HUES48 (cell line): ENCODE measurements at regions not wholly inside any gene's neighbourhood (a gene's known extent, or its start where the extent isn't known, plus 50 kb on each side); places are given as distances from the start of the nearest gene placed in this dataset.

Source experiments
- H3K27ac ChIP-seq: one replicate; pipeline ENCODE4 v1.7.0; 2013; ENCODE audit warnings: low read depth, low read length, inconsistent platforms
- H3K27me3 ChIP-seq: 2 replicates; pipeline ENCODE4 v1.6.1; 2013; ENCODE audit warnings: mild to moderate bottlenecking, low read length; ENCODE audit not compliant: control insufficient read depth, insufficient read depth
- H3K36me3 ChIP-seq: 2 replicates; pipeline ENCODE4 v1.6.1; 2013; ENCODE audit warnings: low read length; ENCODE audit not compliant: control insufficient read depth, insufficient read depth
- H3K4me1 ChIP-seq: 2 replicates; pipeline ENCODE4 v1.6.1; 2013; ENCODE audit warnings: mild to moderate bottlenecking, low read length; ENCODE audit not compliant: control insufficient read depth, insufficient read depth
- H3K4me3 ChIP-seq: 2 replicates; pipeline ENCODE4 v1.5.1; 2013; ENCODE audit warnings: mild to moderate bottlenecking, low read depth, low read length
- H3K9ac ChIP-seq: 2 replicates; pipeline ENCODE4 v1.6.1; 2013; ENCODE audit warnings: mild to moderate bottlenecking, low read depth, low read length, moderate library complexity
- H3K9me3 ChIP-seq: 2 replicates; pipeline ENCODE4 v1.6.1; 2013; ENCODE audit warnings: low read length; ENCODE audit not compliant: control insufficient read depth, insufficient read depth

DNA sequence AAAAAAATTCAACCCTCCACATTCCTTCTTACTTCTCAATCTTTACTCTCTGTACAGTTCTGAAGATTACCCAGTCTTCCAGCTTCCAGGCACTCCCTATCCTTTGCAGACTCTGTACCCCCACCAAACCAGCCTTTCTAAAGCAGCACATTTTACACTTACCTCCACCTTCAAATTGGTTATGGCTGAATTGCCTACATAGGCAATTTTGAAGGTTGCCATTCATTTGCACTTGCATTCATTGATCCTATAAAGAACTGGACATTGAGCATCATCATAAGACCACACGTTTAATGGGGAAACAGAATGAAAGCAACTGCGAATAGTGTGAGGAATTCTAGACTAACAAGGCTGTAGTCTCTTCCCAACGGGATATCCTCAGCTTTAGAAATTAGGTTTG lies 233.4 kb downstream of the TRIB2 start:
- Histone ChIP-seq H3K4me1 (0 out of 2 replicates have a peak, but pooled peaks cover 4% of the 10 kb centered on the region), H3K4me3 (no peak overlapping the region), H3K9ac (no peak overlapping the region), H3K27me3 (no peaks in the 10 kb centered on the region), H3K9me3 (no peaks in the 10 kb centered on the region), H3K36me3 (no peaks in the 10 kb centered on the region), H3K27ac (no peak overlapping the region)

DNA sequence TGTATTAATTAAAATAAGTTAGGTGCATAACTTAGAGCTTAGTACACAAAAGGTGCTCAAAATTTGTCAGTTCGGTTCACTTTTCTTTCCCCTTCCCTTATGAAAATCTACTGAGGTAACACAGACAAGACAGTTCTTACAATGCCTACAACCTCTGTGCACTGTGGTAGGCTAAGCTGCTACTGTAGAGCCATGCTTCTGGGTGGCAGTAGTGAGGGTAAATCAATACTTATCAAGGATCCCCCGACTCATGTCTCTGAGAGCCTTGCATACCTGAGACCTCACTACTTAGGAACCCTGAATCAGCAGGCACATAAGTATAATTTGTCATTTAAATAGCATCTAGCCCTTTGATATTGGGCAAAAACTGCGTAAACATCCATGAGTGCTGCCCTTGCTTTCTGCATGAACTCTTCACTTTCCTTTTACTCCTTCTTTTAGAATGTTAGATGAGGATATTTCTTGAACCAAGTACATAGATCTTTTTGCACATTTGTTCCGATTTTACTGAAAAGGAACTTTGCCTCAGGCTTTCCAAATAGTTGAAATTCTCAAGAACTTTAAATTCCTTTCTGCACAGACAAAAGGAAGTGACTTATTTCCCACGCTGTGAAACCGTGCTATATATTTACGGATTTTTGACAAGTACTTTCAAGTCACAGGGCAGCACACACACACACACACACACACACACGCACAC lies 234.4 kb downstream of the TRIB2 start:
- no peak overlapping the region for H3K27ac ChIP-seq
- H3K27me3 ChIP-seq, result no peaks in the 10 kb centered on the region
- 0 out of 2 replicates have a peak, but pooled peaks cover 4% of the 10 kb centered on the region for H3K4me1 ChIP-seq
- H3K9ac ChIP-seq, result no peak overlapping the region
- H3K9me3 ChIP-seq, result no peaks in the 10 kb centered on the region
- H3K4me3 ChIP-seq, result no peak overlapping the region
- H3K36me3 ChIP-seq, result no peaks in the 10 kb centered on the region

DNA sequence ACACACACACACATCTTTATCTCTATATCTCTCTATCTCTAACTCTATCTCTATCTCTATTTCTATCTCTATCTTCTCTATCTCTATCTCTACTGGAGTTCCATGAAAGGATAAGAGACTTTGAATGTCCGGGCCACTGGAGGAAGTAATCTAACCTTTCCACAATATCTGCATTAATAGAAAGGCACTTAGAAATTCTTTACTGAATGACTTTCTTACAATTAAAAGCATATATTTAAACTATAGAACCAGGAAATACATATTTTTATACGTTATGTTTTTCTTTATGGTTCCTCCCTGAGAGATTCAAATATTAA lies 234.9 kb downstream of the TRIB2 start:
- H3K27ac ChIP-seq, result no peak overlapping the region
- H3K4me1 ChIP-seq, result 0 out of 2 replicates have a peak, but pooled peaks cover 4% of the 10 kb centered on the region
- H3K4me3 ChIP-seq, result no peak overlapping the region
- no peaks in the 10 kb centered on the region for H3K9me3 ChIP-seq
- no peaks in the 10 kb centered on the region for H3K27me3 ChIP-seq
- H3K9ac ChIP-seq, result no peak overlapping the region
- H3K36me3 ChIP-seq, result no peaks in the 10 kb centered on the region

DNA sequence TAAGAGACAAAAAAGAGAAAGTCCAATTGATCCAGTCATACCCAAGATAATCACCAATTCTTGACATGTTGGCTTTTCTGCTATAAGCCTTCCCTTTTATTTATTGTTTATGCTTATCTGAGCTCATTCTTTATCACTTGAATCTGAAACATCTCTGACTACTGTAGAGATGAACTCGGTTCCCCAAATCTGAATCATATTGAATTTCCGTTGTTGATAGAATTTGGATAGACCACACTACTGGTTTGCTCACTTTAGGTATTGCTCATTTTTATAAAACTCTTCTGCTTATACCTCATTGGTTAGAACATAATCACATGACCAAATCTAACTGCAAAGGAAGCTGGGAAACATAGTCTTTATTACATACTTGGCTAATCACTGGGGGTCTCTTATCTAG lies 236.9 kb downstream of the TRIB2 start:
- no peak overlapping the region for H3K9ac ChIP-seq
- no peaks in the 10 kb centered on the region for H3K27me3 ChIP-seq
- no peak overlapping the region for H3K27ac ChIP-seq
- no peak overlapping the region for H3K4me3 ChIP-seq
- H3K9me3 ChIP-seq, result no peaks in the 10 kb centered on the region
- no peaks in the 10 kb centered on the region for H3K36me3 ChIP-seq
- 0 out of 2 replicates have a peak, but pooled peaks cover 4% of the 10 kb centered on the region for H3K4me1 ChIP-seq

DNA sequence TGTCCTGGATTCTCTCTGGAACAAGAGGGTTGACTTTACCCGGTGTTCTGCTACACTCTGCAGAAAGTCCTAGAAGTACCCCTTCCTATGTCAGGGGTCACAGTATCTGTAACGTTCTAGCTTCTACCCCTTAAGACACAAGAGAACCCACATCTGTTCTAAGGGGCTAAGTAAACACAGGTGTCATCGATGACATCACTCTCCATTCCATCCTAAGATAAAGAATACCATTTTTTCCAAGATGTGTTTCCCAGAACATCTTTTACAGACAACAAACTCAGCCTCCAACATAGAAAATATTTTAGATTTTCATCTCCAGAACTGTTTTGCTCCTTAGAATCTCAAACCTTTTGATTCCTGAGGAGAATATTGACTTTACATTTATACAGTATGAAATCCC lies 239.1 kb downstream of the TRIB2 start:
- H3K27me3 ChIP-seq, result no peaks in the 10 kb centered on the region
- H3K9ac ChIP-seq, result no peak overlapping the region
- no peak overlapping the region for H3K4me3 ChIP-seq
- no peaks in the 10 kb centered on the region for H3K36me3 ChIP-seq
- 0 out of 2 replicates have a peak, but pooled peaks cover 4% of the 10 kb centered on the region for H3K4me1 ChIP-seq
- H3K27ac ChIP-seq, result no peak overlapping the region
- no peaks in the 10 kb centered on the region for H3K9me3 ChIP-seq

DNA sequence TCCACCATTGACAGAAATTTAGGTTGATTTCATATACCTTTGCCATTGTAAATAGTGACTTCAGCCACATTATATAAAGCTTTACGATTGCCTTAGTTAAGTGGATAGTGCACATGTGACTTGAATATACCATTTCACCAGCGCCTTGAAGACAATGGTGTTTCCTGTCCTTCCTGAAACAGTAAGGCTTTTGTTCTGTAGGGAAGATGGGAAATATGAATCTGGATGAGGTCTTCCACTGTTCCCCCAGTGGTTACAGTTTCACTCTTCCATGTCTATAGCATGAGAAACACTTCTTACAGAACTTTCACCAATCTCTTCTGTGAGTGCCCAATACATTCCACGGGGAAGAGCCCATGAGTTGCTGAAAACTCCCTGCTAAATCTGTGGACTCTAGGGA lies 240.5 kb downstream of the TRIB2 start:
- Histone ChIP-seq H3K27ac (no peak overlapping the region), H3K36me3 (no peaks in the 10 kb centered on the region), H3K4me3 (no peak overlapping the region), H3K4me1 (no peaks in the 10 kb centered on the region), H3K27me3 (no peaks in the 10 kb centered on the region), H3K9me3 (no peaks in the 10 kb centered on the region), H3K9ac (no peak overlapping the region)

DNA sequence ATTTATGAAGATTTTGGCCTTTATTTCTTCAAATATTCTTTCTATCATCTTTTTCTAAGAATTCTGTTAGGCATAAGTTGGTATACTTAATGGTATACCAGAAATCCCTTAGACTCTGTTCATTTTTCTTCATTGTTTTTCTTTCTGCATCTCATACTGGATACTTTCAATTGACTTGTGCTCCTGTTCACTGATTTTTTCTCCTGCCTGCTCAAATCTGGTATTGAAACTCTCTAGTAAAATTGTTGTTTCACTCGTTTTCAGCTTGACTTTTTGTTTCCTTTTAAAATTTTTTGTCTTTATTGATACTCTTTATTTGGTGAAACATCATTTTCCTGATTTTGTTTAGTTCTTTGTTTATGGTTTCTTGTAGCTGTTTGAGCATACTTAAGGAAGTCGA lies 243.2 kb downstream of the TRIB2 start:
- Histone ChIP-seq H3K4me1 (no peaks in the 10 kb centered on the region), H3K4me3 (no peak overlapping the region), H3K9me3 (no peaks in the 10 kb centered on the region), H3K9ac (no peak overlapping the region), H3K27ac (no peak overlapping the region), H3K27me3 (no peaks in the 10 kb centered on the region), H3K36me3 (no peaks in the 10 kb centered on the region)

DNA sequence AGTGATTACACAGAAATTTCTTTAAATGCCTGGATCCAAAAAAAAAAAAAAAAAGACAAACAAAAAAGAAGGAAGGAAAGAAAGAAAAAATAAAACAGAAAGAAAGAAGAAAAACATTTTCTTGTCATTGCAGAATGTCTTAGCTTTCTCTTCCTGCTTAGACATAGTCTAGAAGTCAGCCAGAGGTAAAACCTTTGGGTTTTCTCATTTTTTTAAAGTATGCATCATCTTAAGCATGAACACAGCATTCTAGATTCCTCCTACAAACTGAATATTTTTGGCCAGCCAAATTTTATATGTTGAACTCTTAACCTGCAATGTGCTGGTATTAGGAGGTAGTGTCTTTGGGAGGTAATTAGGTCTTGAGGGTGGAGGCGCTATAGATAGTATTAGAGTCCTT lies 243.9 kb downstream of the TRIB2 start:
- H3K9ac ChIP-seq, result no peak overlapping the region
- no peaks in the 10 kb centered on the region for H3K27me3 ChIP-seq
- H3K9me3 ChIP-seq, result no peaks in the 10 kb centered on the region
- no peak overlapping the region for H3K4me3 ChIP-seq
- H3K27ac ChIP-seq, result no peak overlapping the region
- no peaks in the 10 kb centered on the region for H3K4me1 ChIP-seq
- H3K36me3 ChIP-seq, result no peaks in the 10 kb centered on the region

DNA sequence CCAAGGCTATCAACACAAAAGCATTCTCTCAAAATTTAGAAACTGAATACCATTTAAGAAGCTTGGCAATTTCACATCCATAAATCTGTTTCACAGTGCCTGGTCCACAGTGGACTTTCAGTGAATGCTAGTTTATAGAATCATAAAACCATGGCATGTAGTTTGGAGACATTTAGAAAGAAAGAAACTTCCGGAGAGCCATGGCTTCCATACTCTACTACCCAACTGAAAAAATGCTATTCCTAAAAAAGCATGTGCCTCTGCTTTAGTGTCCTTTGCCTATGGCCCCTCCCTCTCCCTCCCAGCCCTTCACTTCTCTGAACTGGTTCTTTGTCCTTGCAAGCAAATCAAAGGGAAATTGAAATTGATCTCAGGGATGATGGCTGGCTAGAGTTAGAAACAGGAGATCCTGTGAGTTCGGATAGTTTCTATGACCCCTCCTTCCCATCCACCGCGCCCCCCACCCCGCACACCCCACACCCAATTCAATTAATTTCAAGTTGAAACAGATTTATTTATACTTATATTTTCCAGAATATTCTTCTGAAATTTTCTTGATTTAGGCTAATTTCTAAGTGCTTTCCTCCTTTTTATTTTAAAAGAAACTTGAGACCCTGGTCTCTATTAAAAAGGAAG lies 248.3 kb downstream of the TRIB2 start:
- Histone ChIP-seq H3K4me3 (no peak overlapping the region), H3K4me1 (no peaks in the 10 kb centered on the region), H3K27me3 (no peaks in the 10 kb centered on the region), H3K27ac (no peak overlapping the region), H3K9ac (no peak overlapping the region), H3K9me3 (no peaks in the 10 kb centered on the region), H3K36me3 (no peaks in the 10 kb centered on the region)

DNA sequence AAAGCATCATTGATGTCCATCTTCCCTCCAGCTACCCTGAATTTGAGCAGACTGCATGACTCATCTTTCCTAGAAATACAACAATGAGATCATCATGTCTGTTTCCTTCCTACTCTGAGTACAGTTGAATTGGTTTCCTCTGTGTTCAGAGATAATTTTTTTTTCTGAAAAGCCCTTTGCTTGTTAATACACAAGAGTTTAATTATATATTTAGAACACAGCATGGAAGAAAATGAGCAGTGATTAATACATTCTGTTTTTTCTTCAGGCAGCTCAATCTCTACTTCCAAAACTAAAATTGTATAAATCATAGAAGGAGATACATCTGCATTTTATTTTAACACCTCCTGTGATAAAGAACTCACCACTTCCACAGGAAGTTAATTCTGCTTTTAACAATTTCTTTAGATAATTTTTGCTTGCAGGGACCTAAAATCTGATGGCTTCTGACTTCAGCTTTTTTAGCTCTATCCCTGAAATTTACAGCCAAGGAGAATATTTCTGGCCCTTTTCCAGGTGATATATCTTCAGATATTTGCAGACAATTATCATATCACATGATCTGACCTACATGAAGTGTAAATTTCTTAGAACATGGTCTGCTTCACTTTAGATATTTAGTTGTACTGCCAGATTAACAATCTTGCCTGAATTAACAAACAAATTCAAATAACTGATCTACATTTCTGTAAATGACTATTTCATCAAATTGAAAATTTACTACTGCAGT lies 249.0 kb downstream of the TRIB2 start:
- Histone ChIP-seq H3K4me1 (no peaks in the 10 kb centered on the region), H3K9ac (no peak overlapping the region), H3K36me3 (no peaks in the 10 kb centered on the region), H3K4me3 (no peak overlapping the region), H3K27ac (no peak overlapping the region), H3K27me3 (no peaks in the 10 kb centered on the region), H3K9me3 (no peaks in the 10 kb centered on the region)

DNA sequence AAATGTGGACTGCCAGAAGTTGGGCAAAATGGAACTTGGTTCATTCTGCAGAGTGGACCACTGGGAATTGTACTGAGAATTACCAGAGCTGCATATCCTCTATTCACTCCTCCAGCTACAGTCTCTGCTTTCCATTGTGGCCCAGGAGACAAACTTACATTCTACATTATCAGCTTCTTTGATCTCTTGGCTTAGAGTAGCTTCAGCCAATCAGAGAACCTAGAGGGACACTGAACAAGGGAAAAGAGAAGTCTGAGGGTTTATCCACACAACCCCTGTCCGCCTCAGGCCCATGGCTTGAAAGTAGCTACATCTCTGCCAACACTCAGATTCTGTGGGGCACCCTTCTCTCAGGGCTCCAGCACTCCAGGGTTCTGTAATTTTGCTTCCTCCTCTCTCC lies 251.1 kb downstream of the TRIB2 start:
- H3K9ac ChIP-seq, result no peak overlapping the region
- H3K36me3 ChIP-seq, result no peaks in the 10 kb centered on the region
- no peak overlapping the region for H3K4me3 ChIP-seq
- H3K27me3 ChIP-seq, result no peaks in the 10 kb centered on the region
- no peak overlapping the region for H3K27ac ChIP-seq
- no peaks in the 10 kb centered on the region for H3K9me3 ChIP-seq
- H3K4me1 ChIP-seq, result no peaks in the 10 kb centered on the region
